Mesenchymal stem cell (in vitro differentiated cells and primary cell): ENCODE measurements at regions not wholly inside any gene's neighbourhood (a gene's known extent, or its start where the extent isn't known, plus 50 kb on each side); places are given as distances from the start of the nearest gene placed in this dataset.
"Not testable (repeated sequence)": the region's sequence is repeated elsewhere in the genome, so short reads cannot be mapped to it uniquely, and the experiment has no call there.

ENCODE experiments used
- DNase-seq: peaks from one replicate; pipeline ENCODE4 v3.0.0-alpha.2; 2013
- H2AFZ ChIP-seq: one replicate; pipeline ENCODE4 v1.6.1; 2013; ENCODE audit warnings: low read depth, mild to moderate bottlenecking, control low read depth, inconsistent platforms, low read length, moderate library complexity
- H2AK5ac ChIP-seq: 2 replicates; pipeline ENCODE4 v1.6.1; 2013; ENCODE audit warnings: low read length, moderate library complexity, mild to moderate bottlenecking, inconsistent platforms; ENCODE audit not compliant: severe bottlenecking
- H2BK120ac ChIP-seq: one replicate; pipeline ENCODE4 v1.6.1; 2013; ENCODE audit warnings: low read depth, mild to moderate bottlenecking, inconsistent platforms, low read length, moderate library complexity
- H2BK12ac ChIP-seq, 2 experiments: one replicate each; pipeline ENCODE4 v1.6.1; 2013; ENCODE audit warnings: inconsistent platforms in 2 of 2, low read length in 2 of 2, mild to moderate bottlenecking in 2 of 2, moderate library complexity in 2 of 2, control low read depth in 1 of 2
- H2BK15ac ChIP-seq: one replicate; pipeline ENCODE4 v1.6.1; 2013; ENCODE audit warnings: mild to moderate bottlenecking, low read depth, inconsistent platforms; ENCODE audit not compliant: poor library complexity, severe bottlenecking
- H2BK5ac ChIP-seq: 2 replicates; pipeline ENCODE4 v1.6.1; 2013; ENCODE audit warnings: low read depth, mild to moderate bottlenecking, low read length, control low read depth, inconsistent platforms; ENCODE audit not compliant: poor library complexity, severe bottlenecking
- H3K14ac ChIP-seq, 2 experiments: one replicate each; pipeline ENCODE4 v1.6.1; 2013; ENCODE audit warnings: inconsistent platforms in 2 of 2, low read length in 2 of 2, control low read depth in 1 of 2, mild to moderate bottlenecking in 1 of 2, moderate library complexity in 1 of 2
- H3K18ac ChIP-seq, 2 experiments: one replicate each; pipeline ENCODE4 v1.6.1; 2013; ENCODE audit warnings: inconsistent platforms in 2 of 2, low read length in 2 of 2, control low read depth in 1 of 2, low read depth in 1 of 2, mild to moderate bottlenecking in 1 of 2
- H3K23ac ChIP-seq, 2 experiments: one replicate each; pipeline ENCODE4 v1.6.1; 2013; ENCODE audit warnings: inconsistent platforms in 2 of 2, low read length in 2 of 2, mild to moderate bottlenecking in 2 of 2, moderate library complexity in 2 of 2, control low read depth in 1 of 2
- H3K27ac ChIP-seq: 2 replicates; pipeline ENCODE4 v1.5.1; 2013; ENCODE audit warnings: mild to moderate bottlenecking, moderate library complexity, low read length, control low read depth, inconsistent platforms; ENCODE audit not compliant: poor library complexity, severe bottlenecking
- H3K27me3 ChIP-seq, 2 experiments: 2 replicates each; pipeline versions ENCODE4 v1.6.1 to v1.7.0; 2013; ENCODE audit warnings: low read length in 2 of 2, mild to moderate bottlenecking in 2 of 2, moderate library complexity in 2 of 2, control low read depth in 1 of 2, inconsistent platforms in 1 of 2; ENCODE audit not compliant: control insufficient read depth in 1 of 2, insufficient read depth in 1 of 2
- H3K36me3 ChIP-seq, 2 experiments: 2 replicates each; pipeline versions ENCODE4 v1.6.1 to v1.7.0; 2013; ENCODE audit warnings: low read length in 2 of 2, control low read depth in 1 of 2, inconsistent platforms in 1 of 2, low read depth in 1 of 2, mild to moderate bottlenecking in 1 of 2; ENCODE audit not compliant: insufficient read depth in 2 of 2, control insufficient read depth in 1 of 2
- H3K4ac ChIP-seq, 2 experiments: one replicate each; pipeline ENCODE4 v1.6.1; 2013; ENCODE audit warnings: inconsistent platforms in 2 of 2, low read length in 2 of 2, mild to moderate bottlenecking in 2 of 2, moderate library complexity in 2 of 2, control low read depth in 1 of 2, low read depth in 1 of 2
- H3K4me1 ChIP-seq: 2 replicates; pipeline ENCODE4 v1.6.1; 2013; ENCODE audit warnings: low read depth, low read length, control low read depth; ENCODE audit not compliant: control insufficient read depth, insufficient read depth
- H3K4me2 ChIP-seq: 2 replicates; pipeline ENCODE4 v1.6.1; 2013; ENCODE audit warnings: low read length, mild to moderate bottlenecking, inconsistent platforms; ENCODE audit not compliant: poor library complexity, severe bottlenecking
- H3K4me3 ChIP-seq, 2 experiments: 2 replicates each; pipeline versions ENCODE4 v1.5.1 to v1.7.0; 2013; ENCODE audit warnings: low read length in 2 of 2, mild to moderate bottlenecking in 2 of 2, control low read depth in 1 of 2, low read depth in 1 of 2; ENCODE audit not compliant: insufficient read depth in 1 of 2
- H3K79me1 ChIP-seq: replicated peaks from 2 replicates; pipeline ENCODE4 v1.6.1; 2013; ENCODE audit warnings: mild to moderate bottlenecking, control low read depth, low read length, inconsistent platforms; ENCODE audit not compliant: poor library complexity, severe bottlenecking
- H3K9ac ChIP-seq: 2 replicates; pipeline ENCODE4 v1.7.0; 2013; ENCODE audit warnings: mild to moderate bottlenecking, low read length, moderate library complexity
- H3K9me3 ChIP-seq: 2 replicates; pipeline ENCODE4 v1.7.0; 2013; ENCODE audit warnings: mild to moderate bottlenecking, low read length; ENCODE audit not compliant: control insufficient read depth
- H4K8ac ChIP-seq: one replicate; pipeline ENCODE4 v1.6.1; 2013; ENCODE audit warnings: inconsistent platforms, mild to moderate bottlenecking, low read length, moderate library complexity
- H4K91ac ChIP-seq: one replicate; pipeline ENCODE4 v1.6.1; 2013; ENCODE audit warnings: mild to moderate bottlenecking, low read length, inconsistent platforms
- WGBS: methylation state at CpG from one replicate; pipeline ENCODE4 v1.1.7; 2013; ENCODE audit warnings: mixed read lengths; 5-methylcytosine and 5-hydroxymethylcytosine counted together

DNA sequence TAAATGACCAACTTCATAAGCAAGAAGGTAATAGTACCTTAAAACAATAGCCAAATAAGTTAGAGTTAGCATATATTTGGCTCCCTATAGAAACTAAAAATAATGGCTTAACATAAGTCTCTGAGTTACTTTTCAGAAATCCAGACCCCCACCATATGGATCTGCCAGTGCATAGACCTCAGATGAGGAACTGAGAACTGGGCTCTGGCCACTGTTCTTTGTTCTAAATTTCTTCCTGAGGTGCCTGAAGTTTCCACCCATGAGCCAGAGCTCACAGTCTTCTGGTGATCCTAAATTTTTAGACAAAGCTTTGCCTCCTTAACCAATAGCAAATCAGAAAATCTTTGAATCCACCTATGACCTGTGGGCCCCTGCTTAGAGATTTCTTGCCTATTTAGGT, 250.9 kb downstream of the YTHDC2 start:
- Histone ChIP-seq H2BK120ac (no peak overlapping the region), H3K4me2 (no peak overlapping the region), H3K14ac (no peak overlapping the region), H2BK12ac (no peak overlapping the region), H3K4me3 (no peak overlapping the region), H4K91ac (no peak overlapping the region), H3K23ac (no peak overlapping the region), H3K9me3 (peaks cover 16% of the 10 kb centered on the region), H3K9ac (no peak overlapping the region), H2BK5ac (no peak overlapping the region), H3K4me1 (no peaks in the 10 kb centered on the region), H2AFZ (no peak overlapping the region), H3K79me1 (no peaks in the 10 kb centered on the region), H2AK5ac (no peak overlapping the region), H3K27me3 (no peaks in the 10 kb centered on the region), H3K18ac (no peak overlapping the region), H3K36me3 (no peaks in the 10 kb centered on the region), H4K8ac (no peak overlapping the region), H3K4ac (no peak overlapping the region), H2BK15ac (no peak overlapping the region), H3K27ac (no peak overlapping the region)
- no peak for DNase-seq

DNA sequence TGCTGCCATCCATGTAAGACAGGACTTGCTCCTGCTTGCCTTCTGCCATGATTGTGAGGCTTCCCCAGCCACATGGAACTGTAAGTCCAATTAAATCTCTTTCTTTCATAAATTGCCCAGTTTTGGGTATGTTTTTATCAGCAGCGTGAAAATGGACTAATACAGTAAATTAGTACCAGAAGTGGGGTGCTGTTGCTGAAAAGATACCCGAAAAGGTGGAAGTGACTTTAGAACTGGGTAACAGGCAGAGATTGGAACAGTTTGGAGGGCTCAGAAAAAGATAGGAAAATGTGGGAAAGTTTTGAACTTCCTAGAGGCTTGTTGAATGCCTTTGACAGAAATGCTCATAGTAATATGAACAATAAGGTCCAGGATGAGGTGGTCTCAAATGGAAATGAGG, 253.3 kb downstream of the YTHDC2 start:
- not testable (repeated sequence) for H3K23ac ChIP-seq, H3K4me3 ChIP-seq, H3K27me3 ChIP-seq, H2BK12ac ChIP-seq, H2AFZ ChIP-seq, H3K4ac ChIP-seq, DNase-seq, H3K9ac ChIP-seq, H4K8ac ChIP-seq, H3K36me3 ChIP-seq, H3K14ac ChIP-seq, H4K91ac ChIP-seq, H3K4me1 ChIP-seq, H3K79me1 ChIP-seq, H3K18ac ChIP-seq, H3K27ac ChIP-seq, H2BK15ac ChIP-seq, H3K4me2 ChIP-seq, H2BK120ac ChIP-seq, H2AK5ac ChIP-seq, H2BK5ac ChIP-seq
- peaks cover 16% of the 10 kb centered on the region for H3K9me3 ChIP-seq
- 78% methylated on average over 2 of the region's 2 CpGs for WGBS

DNA sequence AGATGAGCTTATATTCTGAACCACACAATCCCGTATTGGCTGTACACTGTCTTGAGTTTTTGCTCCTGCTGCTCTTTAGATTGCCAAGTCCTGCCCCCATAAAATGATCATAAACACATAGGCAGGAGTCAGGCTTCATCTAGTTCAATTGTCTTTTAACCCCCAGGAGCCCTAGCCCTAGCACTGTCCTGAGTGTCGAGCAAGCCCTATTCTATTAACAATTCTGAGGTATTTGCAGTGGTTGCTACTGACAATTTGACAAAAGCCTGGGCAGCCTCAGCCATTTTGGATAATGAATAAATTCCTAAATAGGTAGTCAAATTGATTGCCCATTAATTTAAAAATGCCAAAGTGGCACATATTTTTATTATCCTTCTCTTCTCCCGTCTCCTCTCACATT, 257.2 kb downstream of the YTHDC2 start:
- no peak overlapping the region for H3K4me3 ChIP-seq
- no peaks in the 10 kb centered on the region for H3K4me1 ChIP-seq
- no peak overlapping the region for H2AK5ac ChIP-seq
- no peak overlapping the region for H3K4me2 ChIP-seq
- no peak for DNase-seq
- 94% methylated on average over 1 of the region's 3 CpGs for WGBS
- H2BK12ac ChIP-seq: no peak overlapping the region
- H2BK120ac ChIP-seq: no peak overlapping the region
- no peak overlapping the region for H4K8ac ChIP-seq
- no peak overlapping the region for H3K18ac ChIP-seq
- no peaks in the 10 kb centered on the region for H3K36me3 ChIP-seq
- H3K79me1 ChIP-seq: no peaks in the 10 kb centered on the region
- H2BK15ac ChIP-seq: no peak overlapping the region
- H3K27me3 ChIP-seq: no peaks in the 10 kb centered on the region
- H3K9me3 ChIP-seq: peaks cover 16% of the 10 kb centered on the region
- H2AFZ ChIP-seq: no peak overlapping the region
- H3K27ac ChIP-seq: no peak overlapping the region
- H3K4ac ChIP-seq: no peak overlapping the region
- H3K23ac ChIP-seq: no peak overlapping the region
- no peak overlapping the region for H3K14ac ChIP-seq
- H4K91ac ChIP-seq: no peak overlapping the region
- H2BK5ac ChIP-seq: no peak overlapping the region
- no peak overlapping the region for H3K9ac ChIP-seq

DNA sequence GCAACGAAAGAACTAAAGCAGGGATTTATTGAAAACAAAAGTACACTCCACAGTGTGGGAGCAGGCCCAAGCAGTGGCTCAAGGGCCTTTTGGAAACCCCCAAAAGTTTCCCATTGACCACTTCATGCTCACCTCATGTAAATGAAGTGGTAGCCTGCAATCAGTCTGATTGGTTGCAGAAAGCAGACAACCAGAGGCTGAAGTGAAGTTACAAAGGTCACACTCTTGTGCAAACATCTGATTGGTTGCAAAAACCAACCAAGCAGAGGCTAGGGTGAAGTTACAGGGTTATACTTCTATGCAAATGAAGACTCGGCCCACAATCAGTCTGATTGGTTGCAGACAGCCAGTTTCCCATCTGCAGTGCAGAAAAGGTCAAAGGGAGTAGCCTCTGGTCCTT, 258.0 kb downstream of the YTHDC2 start:
- H3K27ac ChIP-seq: no peak overlapping the region
- H3K18ac ChIP-seq: no peak overlapping the region
- no peaks in the 10 kb centered on the region for H3K36me3 ChIP-seq
- H2BK15ac ChIP-seq: no peak overlapping the region
- H3K9me3 ChIP-seq: peaks cover 9% of the 10 kb centered on the region
- H3K14ac ChIP-seq: no peak overlapping the region
- no peak overlapping the region for H2AFZ ChIP-seq
- no peak overlapping the region for H3K4me2 ChIP-seq
- no peak overlapping the region for H3K23ac ChIP-seq
- H3K79me1 ChIP-seq: no peaks in the 10 kb centered on the region
- no peak overlapping the region for H4K8ac ChIP-seq
- H4K91ac ChIP-seq: no peak overlapping the region
- WGBS: 80% methylated on average over 2 of the region's 2 CpGs
- H3K9ac ChIP-seq: no peak overlapping the region
- no peak overlapping the region for H2BK12ac ChIP-seq
- H3K27me3 ChIP-seq: no peaks in the 10 kb centered on the region
- no peak overlapping the region for H2AK5ac ChIP-seq
- no peak overlapping the region for H3K4ac ChIP-seq
- H3K4me1 ChIP-seq: no peaks in the 10 kb centered on the region
- no peak overlapping the region for H3K4me3 ChIP-seq
- no peak overlapping the region for H2BK120ac ChIP-seq
- no peak for DNase-seq
- no peak overlapping the region for H2BK5ac ChIP-seq
